HT-29 (cell line): ENCODE measurements at regions not wholly inside any gene's neighbourhood (a gene's known extent, or its start where the extent isn't known, plus 50 kb on each side); places are given as distances from the start of the nearest gene placed in this dataset.

Experiments used
- DNase-seq: peaks from one replicate; pipeline ENCODE4 v3.0.0-alpha.2; 2015; ENCODE audit warnings: low spot score

DNA sequence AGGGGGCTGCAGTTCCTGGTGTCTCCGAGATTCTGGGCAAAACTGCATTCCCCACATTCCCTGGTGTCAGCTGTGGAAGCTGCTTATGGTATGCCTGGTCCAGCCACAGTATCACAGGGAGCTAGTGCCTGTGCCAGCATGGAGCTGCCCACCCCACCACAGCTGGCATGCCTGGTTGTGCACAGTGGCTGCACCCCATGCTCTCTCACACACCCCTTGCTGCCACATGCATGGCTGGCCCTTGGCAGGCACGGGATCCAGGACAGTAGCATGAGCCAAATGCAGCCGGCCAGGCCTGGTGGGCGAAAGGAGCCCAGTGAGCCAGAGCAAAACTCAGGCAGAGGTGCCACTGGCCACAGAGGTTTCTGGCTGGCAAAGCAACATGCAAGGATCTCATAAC, 418.0 kb upstream of the SPOCK3 start:
- DNase-seq: no peak

DNA sequence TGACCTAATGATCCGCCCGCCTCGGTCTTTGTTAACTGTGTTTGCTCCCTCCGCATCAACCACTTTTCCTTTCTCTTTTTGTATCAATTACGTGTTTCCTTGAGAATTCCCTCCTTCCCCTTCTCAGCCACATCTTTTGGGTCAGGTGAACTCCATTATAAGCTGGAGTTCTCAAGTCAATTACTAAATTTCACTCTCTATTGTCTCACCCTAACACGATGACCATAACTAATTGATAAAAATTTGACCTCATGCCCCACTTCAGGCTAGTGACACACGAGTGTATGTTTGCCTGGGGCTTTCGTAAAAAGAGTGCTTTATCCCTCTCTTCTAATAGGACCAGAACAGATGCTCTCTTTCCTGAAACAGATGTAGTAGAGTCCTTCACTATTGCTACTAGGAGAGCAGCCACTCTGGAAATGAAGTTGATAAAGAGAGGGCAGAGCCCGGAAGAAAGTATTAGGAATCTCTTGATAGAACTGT, 403.6 kb upstream of the ANXA10 start:
- DNase-seq: no peak

GRCh38 chr4:167702391-167702790, 389.9 kb upstream of the ANXA10 start:
- no peak for DNase-seq

GRCh38 chr4:167711517-167711916, 380.8 kb upstream of the ANXA10 start:
- no peak for DNase-seq

- DNase-seq: no peak
Measured at GRCh38 chr4:167713756-167714155, 378.6 kb upstream of the ANXA10 start.

DNA sequence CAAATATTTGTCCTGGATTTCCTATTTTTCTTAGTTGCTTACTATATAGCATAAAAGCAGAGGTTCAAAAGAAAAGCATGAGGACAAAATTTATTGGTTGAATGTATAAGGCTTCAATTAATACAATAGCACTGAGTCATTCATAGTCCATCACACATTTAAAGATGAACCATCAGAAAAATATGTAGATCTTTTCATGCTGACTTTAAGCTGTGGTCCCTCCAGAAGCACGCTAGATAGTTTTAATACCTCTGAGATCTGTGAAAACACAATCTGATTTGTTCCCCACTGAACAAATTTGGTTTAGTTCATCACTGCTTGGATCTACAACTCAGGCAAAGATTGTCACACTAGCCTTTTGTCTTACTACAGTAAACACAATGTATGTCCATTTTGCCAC, 377.2 kb upstream of the ANXA10 start:
- no peak for DNase-seq

- no peak for DNase-seq
Measured at GRCh38 chr4:167717495-167717894, 374.8 kb upstream of the ANXA10 start.

GRCh38 chr4:167721617-167722486, 370.5 kb upstream of the ANXA10 start:
- DNase-seq: no peak

DNA sequence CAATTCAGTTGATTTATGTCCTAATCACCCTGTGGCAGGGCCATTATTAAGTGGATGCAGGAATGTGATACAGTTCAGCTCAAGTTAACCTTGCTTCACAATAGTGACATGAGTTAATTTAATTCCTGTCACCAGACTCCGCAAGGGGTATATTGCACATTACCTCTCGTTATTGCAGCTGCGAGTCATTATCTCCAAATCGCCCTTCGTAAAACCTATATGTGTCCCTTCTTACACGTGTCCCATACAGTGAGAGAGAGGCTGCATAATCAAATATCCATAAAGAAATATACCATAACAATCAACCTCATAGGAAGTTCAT, 369.9 kb upstream of the ANXA10 start:
- no peak for DNase-seq

GRCh38 chr4:167724941-167725340, 367.4 kb upstream of the ANXA10 start:
- no peak for DNase-seq

- no peak for DNase-seq
Measured at GRCh38 chr4:167730769-167731168, 361.6 kb upstream of the ANXA10 start.

GRCh38 chr4:167745024-167745687, 347.2 kb upstream of the ANXA10 start:
- DNase-seq: no peak

DNA sequence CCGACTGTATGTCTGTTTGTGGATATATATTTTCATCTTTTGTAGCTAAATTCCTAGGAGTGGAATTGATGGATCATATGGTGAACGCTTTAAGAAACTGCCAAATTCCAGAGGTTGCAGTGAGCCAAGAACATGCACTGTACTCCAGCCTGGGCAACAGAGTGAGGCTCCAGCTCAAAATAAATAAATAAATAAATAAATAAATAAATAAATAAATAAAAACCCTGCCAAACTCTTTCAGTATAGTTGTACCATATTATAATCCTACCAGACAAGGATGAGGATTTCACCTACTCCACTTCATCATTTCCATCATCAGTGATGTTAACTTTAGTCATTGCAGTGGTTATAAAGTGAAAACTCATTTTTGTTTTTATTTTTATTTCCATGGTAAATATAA, 325.1 kb upstream of the ANXA10 start:
- DNase-seq: no peak

DNA sequence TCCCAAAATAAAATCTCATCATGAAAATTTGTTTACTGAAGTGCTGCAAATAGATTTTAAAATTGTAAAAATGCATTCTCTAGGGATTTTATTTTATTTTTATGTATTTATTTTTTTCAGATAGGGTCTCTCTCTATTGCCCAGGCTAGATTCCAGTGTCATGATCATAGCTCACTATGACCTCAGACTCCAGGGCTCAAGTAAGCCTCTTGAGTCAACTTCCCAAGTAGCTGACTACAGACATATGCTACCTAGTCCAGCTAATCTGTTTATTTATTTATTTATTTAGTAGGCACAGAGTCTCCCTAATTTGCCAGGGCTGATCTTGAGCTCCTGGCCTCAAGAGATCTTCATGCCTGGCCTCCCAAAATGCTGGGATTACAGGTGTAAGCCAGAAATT, 317.7 kb upstream of the ANXA10 start:
- no peak for DNase-seq

DNA sequence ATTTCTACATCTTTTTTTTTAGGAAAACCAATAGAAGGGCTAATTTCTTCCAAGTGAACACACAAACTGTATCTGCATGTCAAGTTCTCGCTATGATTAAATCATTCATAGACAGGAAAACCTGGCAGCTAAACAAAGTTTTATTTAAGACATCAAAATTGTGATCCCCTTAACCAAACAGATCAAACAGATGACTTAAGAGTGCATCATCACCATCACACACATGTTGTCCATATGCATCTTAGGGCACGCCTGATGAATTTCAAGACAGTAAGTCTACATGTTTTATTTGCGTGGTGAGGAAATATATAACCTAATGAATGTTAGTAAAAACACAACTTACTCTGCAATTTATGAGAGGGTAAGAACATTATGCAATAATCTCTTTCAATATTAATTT, 317.0 kb upstream of the ANXA10 start:
- no peak for DNase-seq

DNA sequence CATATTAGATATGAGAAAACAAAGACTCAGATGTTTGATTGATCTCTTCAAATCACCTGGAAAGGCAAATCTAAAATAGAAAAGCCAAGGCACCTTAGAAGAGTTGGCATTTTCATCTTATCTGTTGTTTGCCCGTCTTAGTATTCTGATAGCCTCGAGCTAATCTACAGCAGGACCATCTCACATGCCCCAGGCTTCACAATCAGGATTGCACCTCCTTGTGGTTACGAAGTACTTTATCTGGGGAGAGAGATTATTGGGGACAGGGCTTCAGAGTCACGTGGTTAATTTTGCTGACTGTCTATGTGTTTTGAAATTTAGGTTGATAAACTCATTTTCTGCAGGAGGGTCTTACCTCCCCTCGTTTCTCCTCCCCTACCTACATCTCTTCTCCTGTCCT, 313.1 kb upstream of the ANXA10 start:
- DNase-seq: no peak

DNA sequence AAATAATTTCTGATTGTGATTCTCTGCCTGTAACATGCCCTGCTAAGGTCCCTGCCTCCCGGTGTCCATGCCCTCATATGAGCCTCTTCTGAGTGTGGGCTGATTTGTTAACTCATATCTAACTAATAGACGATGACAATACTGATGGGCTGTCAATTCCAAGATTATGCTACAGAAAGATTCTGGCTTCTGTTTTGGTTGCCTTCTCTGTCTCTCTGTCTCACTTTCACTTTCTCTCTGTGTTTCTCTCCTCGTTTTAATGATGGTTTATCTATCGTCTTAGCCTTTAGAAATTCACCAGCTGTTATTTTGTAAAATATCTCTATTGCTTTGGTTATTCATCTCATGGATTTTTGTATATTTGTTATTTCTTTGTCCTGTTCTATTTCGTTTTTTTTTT, 312.5 kb upstream of the ANXA10 start:
- no peak for DNase-seq

DNA sequence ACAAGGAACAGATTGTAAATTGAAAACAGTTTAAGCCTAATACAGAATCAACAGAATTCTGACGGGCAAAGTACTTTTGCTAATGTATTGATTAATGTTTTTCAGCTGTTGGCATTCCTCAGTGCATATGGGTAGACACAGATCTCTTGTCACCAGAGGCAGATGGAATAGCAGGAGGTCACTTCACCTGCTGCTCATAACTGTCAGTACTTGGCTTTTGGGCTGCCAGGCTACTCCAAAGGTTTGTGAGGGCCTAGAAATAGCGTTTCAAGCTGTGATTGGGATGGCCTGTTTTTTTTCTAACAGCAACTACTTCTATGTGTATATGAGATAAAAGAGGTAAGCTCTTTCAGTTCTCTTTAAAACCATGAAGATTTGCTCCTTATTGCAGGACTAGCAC, 307.5 kb upstream of the ANXA10 start:
- no peak for DNase-seq

DNA sequence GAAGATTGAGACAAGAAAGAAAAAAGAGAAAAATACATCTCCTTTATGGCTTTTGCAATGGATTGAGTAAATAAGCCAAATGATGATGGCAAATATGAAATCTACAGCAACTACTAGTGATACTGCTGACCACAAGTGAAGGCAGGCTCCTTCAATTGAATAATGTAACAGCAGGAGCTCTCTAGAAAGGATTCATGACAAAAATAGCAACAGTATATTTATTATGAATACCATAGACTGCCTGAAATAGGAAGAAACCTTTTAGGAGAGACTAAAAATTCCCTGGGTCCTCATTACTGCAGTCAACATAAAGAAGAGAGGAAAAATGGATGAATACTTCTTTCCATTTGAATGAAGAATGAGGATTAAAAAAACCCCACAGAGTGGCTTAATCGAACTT, 306.8 kb upstream of the ANXA10 start:
- DNase-seq: no peak

DNA sequence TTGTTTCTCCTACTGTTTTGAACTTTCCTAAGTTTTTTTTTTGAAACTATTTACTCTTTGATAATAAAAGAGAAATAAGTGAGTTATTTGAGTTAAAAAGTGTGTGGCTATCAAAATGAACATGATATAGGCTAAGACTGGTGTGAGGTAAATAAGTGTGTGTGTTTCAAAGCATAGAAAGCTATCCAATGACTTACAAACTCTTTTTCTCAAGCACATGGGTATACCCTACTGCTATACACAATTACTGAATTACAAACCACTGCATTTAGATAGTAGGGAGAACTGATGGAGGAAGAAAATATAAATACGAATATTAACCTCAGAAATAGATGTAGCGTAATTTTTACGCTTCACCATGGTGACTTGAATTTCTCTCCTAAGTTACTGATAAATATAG, 305.8 kb upstream of the ANXA10 start:
- DNase-seq: no peak

- DNase-seq: no peak
Measured at GRCh38 chr4:167787231-167787630, 305.1 kb upstream of the ANXA10 start.

- DNase-seq: no peak
Measured at GRCh38 chr4:167802463-167803212, 289.7 kb upstream of the ANXA10 start.

DNA sequence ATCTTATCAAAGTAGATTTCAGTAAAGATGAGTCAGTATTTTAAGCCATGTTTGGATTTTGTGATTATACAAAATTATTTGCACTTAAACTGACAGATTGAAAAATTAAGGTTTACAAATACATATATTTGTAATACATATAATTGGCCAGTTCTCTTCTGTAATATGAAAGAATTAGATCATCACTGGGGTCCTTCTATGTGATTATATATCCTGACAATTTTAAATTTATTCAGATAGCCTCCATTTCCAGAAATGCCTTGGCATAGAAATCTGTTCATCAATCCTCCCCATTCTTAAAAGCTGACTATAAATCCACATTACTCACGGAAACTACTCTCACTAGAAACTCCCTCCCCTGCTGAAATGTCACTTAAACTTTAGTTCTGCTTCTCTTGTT, 280.4 kb upstream of the ANXA10 start:
- no peak for DNase-seq
